Mesendoderm (in vitro differentiated cells): ENCODE measurements at regions not wholly inside any gene's neighbourhood (a gene's known extent, or its start where the extent isn't known, plus 50 kb on each side); places are given as distances from the start of the nearest gene placed in this dataset.
A peak's percentile ranks its signal among the peaks of the same experiment; 100 is the strongest.

Source experiments
- DNase-seq: peaks from one replicate; pipeline ENCODE4 v3.0.0; 2013
- H2AK5ac ChIP-seq: 2 replicates; pipeline ENCODE4 v1.6.1; 2013; ENCODE audit warnings: low read length, inconsistent platforms
- H2BK120ac ChIP-seq: 2 replicates; pipeline ENCODE4 v1.6.1; 2013; ENCODE audit warnings: low read depth, mild to moderate bottlenecking, low read length, moderate library complexity, mixed read lengths
- H2BK15ac ChIP-seq: replicated peaks from 2 replicates; pipeline ENCODE4 v1.6.1; 2013; ENCODE audit warnings: low read depth, mild to moderate bottlenecking, moderate library complexity
- H2BK5ac ChIP-seq: 2 replicates; pipeline ENCODE4 v1.6.1; 2013; ENCODE audit warnings: low read length, inconsistent platforms
- H3K18ac ChIP-seq: 2 replicates; pipeline ENCODE4 v1.6.1; 2013; ENCODE audit warnings: mild to moderate bottlenecking, low read length, mixed read lengths
- H3K23ac ChIP-seq: one replicate; pipeline ENCODE4 v1.6.1; 2013; ENCODE audit warnings: low read length
- H3K27ac ChIP-seq: 2 replicates; pipeline ENCODE4 v1.5.1; 2013; ENCODE audit warnings: low read depth, mild to moderate bottlenecking, inconsistent platforms, low read length, moderate library complexity
- H3K27me3 ChIP-seq: 2 replicates; pipeline ENCODE4 v1.6.1; 2013; ENCODE audit warnings: low read length, control low read depth, mild to moderate bottlenecking, inconsistent platforms; ENCODE audit not compliant: insufficient read depth, poor library complexity
- H3K36me3 ChIP-seq: 2 replicates; pipeline ENCODE4 v1.6.1; 2013; ENCODE audit warnings: low read length, inconsistent platforms; ENCODE audit not compliant: control insufficient read depth, insufficient read depth
- H3K4ac ChIP-seq: one replicate; pipeline ENCODE4 v1.6.1; 2013; ENCODE audit warnings: low read depth, mild to moderate bottlenecking, low read length, moderate library complexity
- H3K4me1 ChIP-seq: 2 replicates; pipeline ENCODE4 v1.6.1; 2013; ENCODE audit warnings: low read depth, low read length, inconsistent platforms; ENCODE audit not compliant: control insufficient read depth
- H3K4me2 ChIP-seq: 2 replicates; pipeline ENCODE4 v1.6.1; 2013; ENCODE audit warnings: low read length
- H3K4me3 ChIP-seq: 2 replicates; pipeline ENCODE4 v1.5.1; 2013; ENCODE audit warnings: mild to moderate bottlenecking, low read length
- H3K56ac ChIP-seq: one replicate; pipeline ENCODE4 v1.6.1; 2013; ENCODE audit warnings: low read length
- H3K79me1 ChIP-seq: 2 replicates; pipeline ENCODE4 v1.6.1; 2013; ENCODE audit warnings: low read length, inconsistent platforms
- H3K79me2 ChIP-seq: 2 replicates; pipeline ENCODE4 v1.6.1; 2013; ENCODE audit warnings: mild to moderate bottlenecking, low read length; ENCODE audit not compliant: control insufficient read depth, insufficient read depth
- H3K9ac ChIP-seq: 2 replicates; pipeline ENCODE4 v1.6.1; 2013; ENCODE audit warnings: low read length, inconsistent platforms
- H4K5ac ChIP-seq: one replicate; pipeline ENCODE4 v1.6.1; 2013; ENCODE audit warnings: low read length
- H4K8ac ChIP-seq: one replicate; pipeline ENCODE4 v1.6.1; 2013; ENCODE audit warnings: low read depth, mild to moderate bottlenecking, control low read depth, low read length, moderate library complexity
- WGBS: extraction: QIAGEN DNeasy Blood & Tissue Kit; methylation state at CpG from one replicate; pipeline ENCODE4 v1.1.7; 2013; ENCODE audit warnings: low lambda C conversion rate, missing lambda C conversion rate; ENCODE audit not compliant: insufficient coverage; ENCODE audit errors: extremely low coverage; 5-methylcytosine and 5-hydroxymethylcytosine counted together

DNA sequence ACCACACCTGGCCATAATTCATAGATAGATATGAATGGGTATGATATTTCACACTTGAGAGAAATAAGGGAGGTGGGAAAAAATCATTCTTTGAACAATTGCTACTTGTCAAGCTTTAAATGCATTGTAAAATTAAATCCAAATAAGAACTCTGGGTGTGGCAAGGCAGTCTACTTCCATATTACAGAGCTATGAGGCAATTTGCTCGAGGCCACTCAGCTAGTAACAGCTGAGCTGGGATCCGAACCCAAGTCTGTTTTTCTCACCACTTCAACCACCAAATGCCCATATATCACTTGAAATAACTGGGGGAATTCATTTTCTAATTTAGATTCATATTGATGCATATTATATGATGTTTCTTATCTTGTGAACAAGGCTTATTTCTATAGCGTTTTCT is 482.2 kb upstream of the ADAMTS9 start:
- Histone ChIP-seq H3K79me1 (no peaks in the 10 kb centered on the region), H3K27me3 (no peaks in the 10 kb centered on the region), H2BK15ac (no peak overlapping the region), H4K5ac (no peak overlapping the region), H3K79me2 (no peaks in the 10 kb centered on the region), H3K27ac (no peak overlapping the region), H3K4ac (no peak overlapping the region), H3K56ac (no peak overlapping the region), H3K9ac (no peak overlapping the region), H3K4me2 (no peak overlapping the region), H3K23ac (no peak overlapping the region), H4K8ac (peak overlapping the region; percentile 39), H3K4me3 (no peak overlapping the region), H2BK5ac (no peak overlapping the region), H3K36me3 (no peaks in the 10 kb centered on the region), H2AK5ac (no peak overlapping the region), H3K18ac (no peak overlapping the region), H2BK120ac (no peak overlapping the region), H3K4me1 (no peaks in the 10 kb centered on the region)
- WGBS: no CpG with 5 or more reads among the region's 3 CpGs
- no peak for DNase-seq

DNA sequence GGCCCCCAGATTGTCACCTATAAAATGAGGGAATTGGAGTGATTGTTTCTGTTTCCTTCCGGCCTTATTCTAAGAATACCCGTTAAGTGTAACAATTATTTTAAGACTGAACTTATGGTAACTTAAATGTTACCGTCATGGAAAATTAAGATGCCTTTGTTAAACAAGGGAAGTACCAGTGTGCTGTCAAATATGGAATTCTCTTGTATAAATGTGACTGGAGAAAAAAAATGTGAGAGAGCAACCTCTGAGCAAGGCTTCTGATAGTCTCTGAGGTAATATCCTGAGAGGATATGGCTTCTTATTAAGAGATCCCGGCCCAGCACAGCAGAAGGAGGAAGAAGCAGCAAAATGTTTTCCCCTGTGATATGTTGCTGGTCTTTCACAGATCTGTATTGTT is 480.7 kb upstream of the ADAMTS9 start:
- no peaks in the 10 kb centered on the region for H3K27me3 ChIP-seq
- no CpG with 5 or more reads among the region's 4 CpGs for WGBS
- DNase-seq: no peak

GRCh38 chr3:65166531-65166930 is 478.7 kb upstream of the ADAMTS9 start:
- Histone ChIP-seq H2BK120ac (no peak overlapping the region), H3K79me1 (no peaks in the 10 kb centered on the region), H3K4me2 (no peak overlapping the region), H2BK15ac (no peak overlapping the region), H3K27ac (no peak overlapping the region), H2BK5ac (no peak overlapping the region), H3K18ac (no peak overlapping the region), H3K9ac (no peak overlapping the region), H4K8ac (no peak overlapping the region), H3K4me1 (no peaks in the 10 kb centered on the region), H3K79me2 (no peaks in the 10 kb centered on the region), H3K4me3 (no peak overlapping the region), H3K27me3 (no peaks in the 10 kb centered on the region), H3K4ac (no peak overlapping the region), H4K5ac (no peak overlapping the region), H3K56ac (no peak overlapping the region), H3K36me3 (no peaks in the 10 kb centered on the region), H3K23ac (no peak overlapping the region), H2AK5ac (no peak overlapping the region)
- DNase-seq: no peak

More for the DNA sequence above, 480.7 kb upstream of the ADAMTS9 start:
- Histone ChIP-seq H3K4ac (no peak overlapping the region), H3K36me3 (no peaks in the 10 kb centered on the region), H3K79me1 (no peaks in the 10 kb centered on the region), H3K79me2 (no peaks in the 10 kb centered on the region), H2BK5ac (no peak overlapping the region), H3K4me2 (no peak overlapping the region), H3K9ac (no peak overlapping the region), H3K4me3 (no peak overlapping the region), H4K8ac (no peak overlapping the region), H2AK5ac (no peak overlapping the region), H4K5ac (no peak overlapping the region), H2BK120ac (no peak overlapping the region), H3K23ac (no peak overlapping the region), H3K56ac (no peak overlapping the region), H3K18ac (no peak overlapping the region), H2BK15ac (no peak overlapping the region), H3K4me1 (no peaks in the 10 kb centered on the region), H3K27ac (no peak overlapping the region)

DNA sequence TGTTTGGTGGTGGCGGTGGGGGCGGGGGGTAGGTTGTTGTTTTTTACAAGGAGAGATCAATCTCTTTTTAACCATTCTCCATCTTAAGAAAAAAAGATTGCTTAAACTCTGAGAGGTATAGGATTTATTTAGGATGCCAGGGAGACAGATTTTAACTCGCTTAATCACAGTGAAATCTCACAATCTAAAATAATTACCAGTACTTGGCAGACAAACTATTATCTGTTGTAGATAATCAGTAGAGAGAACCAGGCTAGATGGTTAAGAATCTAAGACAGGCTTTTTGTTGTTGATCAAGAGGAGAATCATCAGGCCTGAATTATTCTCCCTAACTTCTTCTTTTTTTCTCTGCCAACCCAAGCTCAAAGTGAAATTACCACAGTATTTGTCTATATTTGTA is 470.2 kb upstream of the ADAMTS9 start:
- Histone ChIP-seq H2BK15ac (no peak overlapping the region), H3K27ac (no peak overlapping the region), H2AK5ac (no peak overlapping the region), H4K8ac (no peak overlapping the region), H2BK5ac (no peak overlapping the region), H3K27me3 (no peaks in the 10 kb centered on the region), H3K4me1 (peaks cover 3% of the 10 kb centered on the region), H3K9ac (no peak overlapping the region), H3K4me2 (no peak overlapping the region), H3K36me3 (no peaks in the 10 kb centered on the region), H3K18ac (no peak overlapping the region), H3K4me3 (no peak overlapping the region), H3K79me1 (no peaks in the 10 kb centered on the region), H3K23ac (no peak overlapping the region), H4K5ac (no peak overlapping the region), H2BK120ac (no peak overlapping the region), H3K4ac (no peak overlapping the region), H3K56ac (no peak overlapping the region), H3K79me2 (no peaks in the 10 kb centered on the region)
- WGBS: no CpG with 5 or more reads among the region's 3 CpGs
- peak; percentile 28 for DNase-seq

DNA sequence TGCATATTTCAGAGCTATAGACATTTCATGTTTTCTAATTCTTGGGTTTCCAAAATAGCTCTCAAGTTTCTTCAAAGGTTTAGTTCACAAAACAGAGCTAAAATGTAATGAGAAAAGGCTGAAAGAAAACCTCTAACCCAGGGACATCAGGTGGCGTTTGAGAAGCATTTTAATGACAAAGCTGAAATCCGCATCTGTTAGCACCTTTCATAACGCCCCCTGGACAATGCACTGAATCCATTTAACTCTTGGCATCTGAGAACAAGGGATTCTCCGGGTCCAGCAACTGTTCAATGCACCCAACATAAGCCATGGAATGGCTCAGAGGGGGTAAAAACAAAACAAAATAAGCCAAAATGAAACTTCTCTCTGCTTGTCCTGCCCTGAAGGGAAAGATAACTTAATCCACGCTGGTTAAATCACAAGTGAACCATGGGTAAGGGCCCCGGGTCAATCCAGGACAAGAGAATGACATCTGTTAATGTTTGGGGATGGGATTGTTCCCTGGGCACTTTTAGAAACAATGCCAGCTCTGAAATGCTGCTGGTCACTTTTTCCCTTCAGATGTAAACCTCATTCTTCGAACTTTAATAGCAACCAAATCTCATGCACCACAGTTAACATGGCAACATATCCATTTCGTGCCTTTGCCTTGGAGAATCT is 466.2 kb upstream of the ADAMTS9 start:
- Histone ChIP-seq H3K79me1 (no peaks in the 10 kb centered on the region), H3K4me1 (peaks cover 3% of the 10 kb centered on the region), H3K4ac (no peak overlapping the region), H4K5ac (no peak overlapping the region), H4K8ac (no peak overlapping the region), H2BK5ac (no peak overlapping the region), H3K27me3 (no peaks in the 10 kb centered on the region), H3K27ac (no peak overlapping the region), H3K56ac (no peak overlapping the region), H3K4me2 (no peak overlapping the region), H2BK120ac (no peak overlapping the region), H3K18ac (no peak overlapping the region), H3K36me3 (no peaks in the 10 kb centered on the region), H3K23ac (no peak overlapping the region), H3K9ac (no peak overlapping the region), H2BK15ac (no peak overlapping the region), H3K79me2 (no peaks in the 10 kb centered on the region), H3K4me3 (no peak overlapping the region), H2AK5ac (no peak overlapping the region)
- peak; percentile 10 for DNase-seq
- WGBS: no CpG with 5 or more reads among the region's 8 CpGs

DNA sequence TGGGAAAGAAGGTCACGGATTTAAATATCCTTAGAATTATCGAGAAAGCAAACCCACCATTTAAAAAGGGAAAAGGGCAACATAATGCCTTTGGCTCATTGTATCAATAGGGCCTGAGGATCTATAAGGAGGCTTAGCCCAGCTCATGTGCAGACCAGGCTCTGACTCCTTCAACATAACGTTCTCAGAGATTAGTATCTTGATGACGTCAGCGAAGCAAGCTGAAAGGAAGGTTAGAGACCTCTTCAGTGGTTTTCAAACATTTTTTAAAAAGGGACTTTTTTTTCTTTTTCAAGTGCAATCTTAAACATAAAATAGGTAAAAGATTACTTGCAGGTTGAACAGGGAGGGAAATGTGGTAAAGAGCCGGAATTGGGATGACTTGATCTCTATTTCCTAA is 463.9 kb upstream of the ADAMTS9 start:
- Histone ChIP-seq H3K18ac (no peak overlapping the region), H3K4me1 (peaks cover 3% of the 10 kb centered on the region), H3K27me3 (no peaks in the 10 kb centered on the region), H3K56ac (no peak overlapping the region), H2AK5ac (no peak overlapping the region), H2BK120ac (no peak overlapping the region), H3K4me2 (no peak overlapping the region), H3K36me3 (no peaks in the 10 kb centered on the region), H4K8ac (no peak overlapping the region), H2BK5ac (no peak overlapping the region), H3K27ac (no peak overlapping the region), H3K79me1 (no peaks in the 10 kb centered on the region), H3K79me2 (no peaks in the 10 kb centered on the region), H3K23ac (no peak overlapping the region), H4K5ac (no peak overlapping the region), H3K4me3 (no peak overlapping the region), H3K9ac (no peak overlapping the region), H3K4ac (no peak overlapping the region), H2BK15ac (no peak overlapping the region)
- WGBS: no CpG with 5 or more reads among the region's 6 CpGs
- DNase-seq: peak; percentile 56
